ENCODE measurements at regions not wholly inside any gene's neighbourhood (a gene's known extent, or its start where the extent isn't known, plus 50 kb on each side); places are given as distances from the start of the nearest gene placed in this dataset.

DNA sequence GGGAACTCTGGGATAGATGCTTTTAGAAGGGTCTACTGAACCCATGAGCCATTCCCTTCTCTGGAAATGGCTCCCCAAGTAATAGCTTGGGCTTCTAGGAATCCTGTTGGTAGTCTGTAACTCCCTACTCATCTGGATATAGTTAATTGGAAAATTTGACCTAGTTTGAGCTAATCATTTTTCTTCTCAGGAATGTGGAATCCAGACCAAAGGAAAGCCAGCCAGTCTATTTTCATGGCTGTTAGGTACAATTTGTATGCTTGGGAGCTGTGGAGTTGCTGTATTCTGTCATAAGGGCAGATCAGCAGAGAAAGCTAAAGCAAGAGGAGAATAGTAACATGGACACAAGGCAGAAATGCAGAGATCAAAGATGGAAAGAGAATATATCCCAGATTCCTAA lies 71.6 kb upstream of the C1GALT1 start:
- Histone ChIP-seq H3K27me3 (ENCODE audit: insufficient read depth, low read length, poor library complexity) (no peaks in the 10 kb centered on the region), H4K20me1 (ENCODE audit: insufficient read depth, low read length) (no peaks in the 10 kb centered on the region), H3K4me1 (ENCODE audit: insufficient read depth, low read length) (no peaks in the 10 kb centered on the region), H3K9me3 (ENCODE audit: insufficient read depth, low read length, severe bottlenecking) (peaks cover 9% of the 10 kb centered on the region), H3K4me3 (ENCODE audit: low read depth in 1 of 2, low read length in 2 of 2) (no peak overlapping the region), H3K79me2 (ENCODE audit: insufficient read depth, low read length) (no peaks in the 10 kb centered on the region), H3K27ac (ENCODE audit: low read length) (no peak overlapping the region), H3K9ac (ENCODE audit: low read depth, low read length) (no peak overlapping the region), H3K36me3 (ENCODE audit: insufficient read depth, low read length) (no peaks in the 10 kb centered on the region), H3K4me2 (ENCODE audit: insufficient read depth, low read length) (no peak overlapping the region), H2AFZ (ENCODE audit: low read depth, low read length) (no peak overlapping the region)
- ATAC-seq (ENCODE audit: insufficient read depth, low read depth) (no peak), DNase-seq (no peak)
- TF ChIP-seq, protein P1, sequence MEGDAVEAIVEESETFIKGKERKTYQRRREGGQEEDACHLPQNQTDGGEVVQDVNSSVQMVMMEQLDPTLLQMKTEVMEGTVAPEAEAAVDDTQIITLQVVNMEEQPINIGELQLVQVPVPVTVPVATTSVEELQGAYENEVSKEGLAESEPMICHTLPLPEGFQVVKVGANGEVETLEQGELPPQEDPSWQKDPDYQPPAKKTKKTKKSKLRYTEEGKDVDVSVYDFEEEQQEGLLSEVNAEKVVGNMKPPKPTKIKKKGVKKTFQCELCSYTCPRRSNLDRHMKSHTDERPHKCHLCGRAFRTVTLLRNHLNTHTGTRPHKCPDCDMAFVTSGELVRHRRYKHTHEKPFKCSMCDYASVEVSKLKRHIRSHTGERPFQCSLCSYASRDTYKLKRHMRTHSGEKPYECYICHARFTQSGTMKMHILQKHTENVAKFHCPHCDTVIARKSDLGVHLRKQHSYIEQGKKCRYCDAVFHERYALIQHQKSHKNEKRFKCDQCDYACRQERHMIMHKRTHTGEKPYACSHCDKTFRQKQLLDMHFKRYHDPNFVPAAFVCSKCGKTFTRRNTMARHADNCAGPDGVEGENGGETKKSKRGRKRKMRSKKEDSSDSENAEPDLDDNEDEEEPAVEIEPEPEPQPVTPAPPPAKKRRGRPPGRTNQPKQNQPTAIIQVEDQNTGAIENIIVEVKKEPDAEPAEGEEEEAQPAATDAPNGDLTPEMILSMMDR (IDR thresholded peaks at IDR 0.05; ENCODE audit: borderline replicate concordance, extremely low read depth, low read length, poor library complexity, severe bottlenecking): no peak
- no peak for TF ChIP-seq EZH2 (IDR thresholded peaks at IDR 0.05; ENCODE audit: borderline replicate concordance, low read depth, low read length, severe bottlenecking)

DNA sequence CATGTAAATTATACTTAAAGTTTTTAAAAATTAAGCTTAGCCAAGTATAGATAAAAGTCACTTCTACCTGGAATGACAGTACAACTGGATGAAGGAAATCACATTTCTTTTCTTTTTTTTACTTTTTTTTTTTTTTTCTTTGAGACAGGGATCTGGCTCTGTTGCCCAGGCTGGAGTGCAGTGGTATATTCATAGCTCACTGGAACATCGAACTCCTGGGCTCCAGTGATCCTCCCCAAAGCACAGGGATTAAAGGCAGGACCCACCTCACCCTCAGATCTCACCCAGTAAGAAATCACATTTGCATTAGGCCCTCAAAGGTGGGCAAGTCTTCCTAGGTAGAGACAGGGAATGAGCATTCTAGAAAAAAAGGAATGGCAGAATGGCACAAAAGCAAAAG lies 69.5 kb upstream of the C1GALT1 start:
- no peak for DNase-seq
- no peak overlapping the region for H3K4me2 ChIP-seq (ENCODE audit: insufficient read depth, low read length)
- no peak overlapping the region for H3K27ac ChIP-seq (ENCODE audit: low read length)
- H3K36me3 ChIP-seq (ENCODE audit: insufficient read depth, low read length): no peaks in the 10 kb centered on the region
- no peak for ATAC-seq (ENCODE audit: insufficient read depth, low read depth)
- H3K27me3 ChIP-seq (ENCODE audit: insufficient read depth, low read length, poor library complexity): no peaks in the 10 kb centered on the region
- H2AFZ ChIP-seq (ENCODE audit: low read depth, low read length): no peak overlapping the region
- peaks cover 9% of the 10 kb centered on the region for H3K9me3 ChIP-seq (ENCODE audit: insufficient read depth, low read length, severe bottlenecking)
- no peaks in the 10 kb centered on the region for H3K4me1 ChIP-seq (ENCODE audit: insufficient read depth, low read length)
- TF ChIP-seq, protein P1 (IDR thresholded peaks at IDR 0.05; ENCODE audit: borderline replicate concordance, extremely low read depth, low read length, poor library complexity, severe bottlenecking): no peak
- TF ChIP-seq EZH2 (IDR thresholded peaks at IDR 0.05; ENCODE audit: borderline replicate concordance, low read depth, low read length, severe bottlenecking): no peak
- H3K4me3 ChIP-seq (ENCODE audit: low read depth in 1 of 2, low read length in 2 of 2): no peak overlapping the region
- H4K20me1 ChIP-seq (ENCODE audit: insufficient read depth, low read length): no peaks in the 10 kb centered on the region
- H3K9ac ChIP-seq (ENCODE audit: low read depth, low read length): no peak overlapping the region
- H3K79me2 ChIP-seq (ENCODE audit: insufficient read depth, low read length): no peaks in the 10 kb centered on the region

DNA sequence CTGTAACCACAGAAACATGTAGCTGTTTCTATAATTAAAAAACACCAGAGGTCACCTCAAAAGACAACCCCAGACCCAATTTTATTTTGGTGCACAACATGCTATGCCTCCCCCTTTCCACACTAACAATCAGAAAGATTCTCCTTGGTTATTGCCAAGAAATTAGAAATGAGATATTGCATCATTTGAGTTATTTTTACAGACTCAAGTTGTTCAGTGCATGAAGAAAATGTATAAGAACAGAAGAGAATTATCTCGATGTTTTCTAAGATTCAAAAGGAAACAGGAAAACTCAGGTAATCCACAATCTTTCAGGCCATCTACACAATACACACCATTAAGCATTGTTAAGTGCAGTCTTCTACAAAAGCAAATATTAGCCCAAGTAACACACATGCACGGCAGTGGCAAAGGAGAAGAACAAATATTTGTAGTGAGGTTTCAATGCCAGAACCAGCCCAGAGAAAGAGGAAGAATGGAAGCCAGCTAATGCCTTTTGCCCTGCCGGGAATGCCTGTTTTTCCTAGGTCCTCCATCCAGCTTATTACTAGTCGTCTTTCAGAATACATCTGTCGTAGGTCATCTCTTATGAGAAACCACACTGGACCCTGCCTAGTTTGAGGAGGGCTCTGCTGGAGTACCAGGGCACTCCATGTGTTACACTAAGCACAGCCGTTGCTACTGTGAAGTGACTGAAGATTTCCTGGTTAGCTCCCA lies 67.6 kb upstream of the C1GALT1 start:
- Histone ChIP-seq H3K4me3 (ENCODE audit: low read depth in 1 of 2, low read length in 2 of 2) (no peak overlapping the region), H3K4me1 (ENCODE audit: insufficient read depth, low read length) (no peaks in the 10 kb centered on the region), H3K79me2 (ENCODE audit: insufficient read depth, low read length) (no peaks in the 10 kb centered on the region), H2AFZ (ENCODE audit: low read depth, low read length) (no peak overlapping the region), H3K9me3 (ENCODE audit: insufficient read depth, low read length, severe bottlenecking) (no peaks in the 10 kb centered on the region), H3K9ac (ENCODE audit: low read depth, low read length) (no peak overlapping the region), H3K36me3 (ENCODE audit: insufficient read depth, low read length) (no peaks in the 10 kb centered on the region), H3K27ac (ENCODE audit: low read length) (no peak overlapping the region), H4K20me1 (ENCODE audit: insufficient read depth, low read length) (no peaks in the 10 kb centered on the region), H3K4me2 (ENCODE audit: insufficient read depth, low read length) (no peak overlapping the region), H3K27me3 (ENCODE audit: insufficient read depth, low read length, poor library complexity) (no peaks in the 10 kb centered on the region)
- no peak for DNase-seq
- no peak for ATAC-seq (ENCODE audit: insufficient read depth, low read depth)
- TF ChIP-seq, protein P1 (IDR thresholded peaks at IDR 0.05; ENCODE audit: borderline replicate concordance, extremely low read depth, low read length, poor library complexity, severe bottlenecking): no peak

All from DND-41 (cell line).